H1 (cell line): ENCODE measurements at regions not wholly inside any gene's neighbourhood (a gene's known extent, or its start where the extent isn't known, plus 50 kb on each side); places are given as distances from the start of the nearest gene placed in this dataset.

ENCODE experiments used
- CTCF ChIA-PET: fragments of 300-600 bp; sonication (Branson Sonifier 250); formaldehyde crosslinking; loops from one replicate; lab custom pipeline; 2021; ENCODE audit not compliant: partially characterized antibody; lab: Charles Lee
- POLR2A ChIA-PET: fragments of 300-600 bp; sonication (Branson Sonifier 250); formaldehyde crosslinking; loops from one replicate; lab custom pipeline; 2021; ENCODE audit warnings: inconsistent platforms; ENCODE audit not compliant: partially characterized antibody; lab: Charles Lee
- DNase-seq, 2 experiments: peaks; one replicate each; pipeline versions ENCODE4 v3.0.0 to v3.0.0-alpha.2; 2010 to 2022; ENCODE audit warnings: low spot score in 2 of 2, low read depth in 1 of 2, mixed read lengths in 1 of 2
- FAIRE-seq: peaks from 2 replicates; lab custom pipeline; 2011; peaks lifted over from hg19 to GRCh38; lab: Jason Lieb, UNC
- H2AFZ ChIP-seq: 2 replicates; pipeline ENCODE4 v1.8.1; 2012; ENCODE audit warnings: low read length, inconsistent platforms
- H2AK5ac ChIP-seq: 2 replicates; pipeline ENCODE4 v1.6.1; 2013; ENCODE audit warnings: low read depth, low read length
- H2BK120ac ChIP-seq: replicated peaks from 2 replicates; pipeline ENCODE3; 2013; ENCODE audit warnings: low read depth, low read length, inconsistent platforms
- H2BK12ac ChIP-seq: 2 replicates; pipeline ENCODE4 v1.6.1; 2013; ENCODE audit warnings: low read depth, low read length
- H2BK15ac ChIP-seq: 2 replicates; pipeline ENCODE4 v1.6.1; 2013; ENCODE audit warnings: low read length
- H2BK20ac ChIP-seq: 2 replicates; pipeline ENCODE4 v1.6.1; 2013; ENCODE audit warnings: low read length
- H2BK5ac ChIP-seq: 2 replicates; pipeline ENCODE4 v1.6.1; 2013; ENCODE audit warnings: low read depth, low read length
- H3K14ac ChIP-seq: 2 replicates; pipeline ENCODE4 v1.6.1; 2013; ENCODE audit warnings: inconsistent platforms; ENCODE audit not compliant: insufficient read length
- H3K18ac ChIP-seq: 2 replicates; pipeline ENCODE4 v1.6.1; 2013; ENCODE audit warnings: low read length; ENCODE audit errors: extremely low read depth
- H3K23ac ChIP-seq: 2 replicates; pipeline ENCODE4 v1.6.1; 2013; ENCODE audit warnings: inconsistent platforms; ENCODE audit not compliant: insufficient read length
- H3K23me2 ChIP-seq: 2 replicates; pipeline ENCODE4 v1.6.1; 2013; ENCODE audit warnings: low read depth, low read length
- H3K27ac ChIP-seq: 2 replicates; pipeline ENCODE4 v1.6.1; 2011; ENCODE audit warnings: low read depth, low read length, inconsistent platforms
- H3K27me3 ChIP-seq, 4 experiments: replicated peaks in 1 of 4; 1 replicate in 1 of 4; 2 replicates in 3 of 4; pipeline versions ENCODE4 v1.6.1 to v1.8.1; 2011 to 2013; ENCODE audit warnings: low read length in 3 of 4, mild to moderate bottlenecking in 3 of 4, inconsistent platforms in 2 of 4, mixed read lengths in 2 of 4, moderate library complexity in 1 of 4; ENCODE audit not compliant: control insufficient read depth in 3 of 4, insufficient read depth in 3 of 4; ENCODE audit errors: extremely low read depth in 1 of 4
- H3K36me3 ChIP-seq, 4 experiments: 2 replicates each; pipeline versions ENCODE4 v1.6.1 to v1.8.1; 2011 to 2013; ENCODE audit warnings: mild to moderate bottlenecking in 4 of 4, low read length in 3 of 4, moderate library complexity in 2 of 4, control low read depth in 1 of 4, inconsistent platforms in 1 of 4; ENCODE audit not compliant: insufficient read depth in 4 of 4, control insufficient read depth in 2 of 4
- H3K4ac ChIP-seq: replicated peaks from 2 replicates; pipeline ENCODE3; 2013; ENCODE audit warnings: low read length, low read depth, mixed read lengths, inconsistent platforms; ENCODE audit not compliant: insufficient read length
- H3K4me1 ChIP-seq, 4 experiments: replicated peaks in 1 of 4; 1 replicate in 1 of 4; 2 replicates in 3 of 4; pipeline versions ENCODE4 v1.6.1 to v1.8.1; 2011 to 2013; ENCODE audit warnings: low read length in 3 of 4, inconsistent platforms in 2 of 4, mixed read lengths in 1 of 4; ENCODE audit not compliant: insufficient read depth in 4 of 4, control insufficient read depth in 3 of 4
- H3K4me2 ChIP-seq, 2 experiments: 2 replicates each; pipeline versions ENCODE4 v1.6.1 to v1.8.1; 2011 to 2013; ENCODE audit warnings: low read depth in 2 of 2, low read length in 2 of 2, control low read depth in 1 of 2, inconsistent platforms in 1 of 2, mild to moderate bottlenecking in 1 of 2; ENCODE audit not compliant: insufficient read depth in 1 of 2
- H3K4me3 ChIP-seq, 4 experiments: fragments of 200-600, 300-600 bp in 1 of 4; sonication (generic), shearing (Covaris generic), sonication (Bioruptor Twin) in 1 of 4; 2 replicates each; pipeline versions ENCODE4 v1.5.1 to v1.8.1; 2011 to 2016; ENCODE audit warnings: low read length in 4 of 4, low read depth in 3 of 4, control low read depth in 2 of 4, inconsistent platforms in 2 of 4, mild to moderate bottlenecking in 2 of 4, mixed read lengths in 1 of 4, moderate library complexity in 1 of 4; ENCODE audit not compliant: insufficient read depth in 2 of 4; ENCODE audit errors: extremely low read depth in 1 of 4
- H3K56ac ChIP-seq: replicated peaks from 2 replicates; pipeline ENCODE3; 2013; ENCODE audit warnings: low read depth, mild to moderate bottlenecking, mixed read lengths, low read length, inconsistent platforms; ENCODE audit not compliant: insufficient read length
- H3K79me1 ChIP-seq: 2 replicates; pipeline ENCODE4 v1.6.1; 2013; ENCODE audit warnings: low read depth, low read length, control low read depth
- H3K79me2 ChIP-seq, 2 experiments: 2 replicates each; pipeline versions ENCODE4 v1.6.1 to v1.8.1; 2012 to 2013; ENCODE audit warnings: low read length in 2 of 2, mild to moderate bottlenecking in 2 of 2, inconsistent platforms in 1 of 2; ENCODE audit not compliant: insufficient read depth in 2 of 2, control insufficient read depth in 1 of 2
- H3K9ac ChIP-seq, 4 experiments: replicated peaks in 1 of 4; 1 replicate in 1 of 4; 2 replicates in 3 of 4; pipeline versions ENCODE4 v1.6.1 to v1.8.1; 2011 to 2013; ENCODE audit warnings: low read depth in 3 of 4, low read length in 3 of 4, control low read depth in 2 of 4, mild to moderate bottlenecking in 2 of 4, moderate library complexity in 2 of 4, inconsistent platforms in 1 of 4; ENCODE audit errors: extremely low read depth in 1 of 4
- H3K9me3 ChIP-seq, 2 experiments: 2 replicates each; pipeline versions ENCODE4 v1.6.1 to v1.8.1; 2012 to 2013; ENCODE audit warnings: mild to moderate bottlenecking in 2 of 2, moderate library complexity in 2 of 2, control low read depth in 1 of 2, inconsistent platforms in 1 of 2, low read depth in 1 of 2, low read length in 1 of 2, mixed read lengths in 1 of 2; ENCODE audit not compliant: insufficient read depth in 2 of 2
- H4K20me1 ChIP-seq, 2 experiments: replicated peaks in 1 of 2; 2 replicates each; pipeline versions ENCODE3 to v1.8.1; 2011 to 2013; ENCODE audit warnings: inconsistent platforms in 2 of 2, low read length in 2 of 2, mild to moderate bottlenecking in 1 of 2; ENCODE audit not compliant: insufficient read depth in 2 of 2, control insufficient read depth in 1 of 2
- H4K5ac ChIP-seq: 2 replicates; pipeline ENCODE4 v1.6.1; 2013; ENCODE audit warnings: low read length, low read depth, mixed read lengths, inconsistent platforms; ENCODE audit not compliant: insufficient read length
- H4K8ac ChIP-seq: 2 replicates; pipeline ENCODE4 v1.8.0; 2013; ENCODE audit warnings: mild to moderate bottlenecking, moderate library complexity, low read length, inconsistent platforms; ENCODE audit not compliant: insufficient read depth; ENCODE audit errors: extremely low read depth
- H4K91ac ChIP-seq: replicated peaks from 2 replicates; pipeline ENCODE3; 2013; ENCODE audit warnings: low read length, mixed read lengths, inconsistent platforms; ENCODE audit not compliant: insufficient read length
- BACH1 ChIP-seq: IDR thresholded peaks from 2 replicates; pipeline ENCODE4 v1.6.1; 2012; ENCODE audit warnings: low read length, improper control_type of control experiment
- CHD2 ChIP-seq: IDR thresholded peaks from 2 replicates; pipeline ENCODE4 v1.6.1; 2012; ENCODE audit warnings: low read length, improper control_type of control experiment
- EP300 ChIP-seq, 2 experiments: IDR thresholded peaks; 1 replicate in 1 of 2; 2 replicates in 1 of 2; pipeline ENCODE4 v1.6.1; 2011 to 2012; ENCODE audit warnings: low read depth in 2 of 2, low read length in 2 of 2, mild to moderate bottlenecking in 2 of 2, borderline replicate concordance in 1 of 2, inconsistent platforms in 1 of 2, moderate library complexity in 1 of 2
- HDAC2 ChIP-seq, 2 experiments: fragments of 300-600 bp in 1 of 2; sonication (generic) in 1 of 2; IDR thresholded peaks; 2 replicates each; pipeline ENCODE4 v1.6.1; 2011 to 2012; ENCODE audit warnings: low read depth in 2 of 2, low read length in 2 of 2, mild to moderate bottlenecking in 2 of 2, moderate library complexity in 2 of 2, borderline replicate concordance in 1 of 2, inconsistent platforms in 1 of 2
- RFX5 ChIP-seq: IDR thresholded peaks from 2 replicates; pipeline ENCODE4 v1.6.1; 2011; ENCODE audit warnings: low read depth, low read length, improper control_type of control experiment, borderline replicate concordance
- SAP30 ChIP-seq: fragments of 300-600 bp; sonication (generic); IDR thresholded peaks from 2 replicates; pipeline ENCODE4 v1.7.1; 2012; ENCODE audit warnings: low read length, moderate library complexity, mild to moderate bottlenecking, inconsistent platforms; ENCODE audit not compliant: insufficient read depth, insufficient replicate concordance
- SP2 ChIP-seq: IDR thresholded peaks from 2 replicates; pipeline ENCODE4 v1.6.1; 2012; ENCODE audit warnings: mild to moderate bottlenecking, low read length, inconsistent platforms
- SUZ12 ChIP-seq: fragments of 200-600 bp; sonication (generic); IDR thresholded peaks from 2 replicates; pipeline ENCODE4 v1.6.1; 2012; ENCODE audit warnings: mild to moderate bottlenecking, inconsistent platforms, low read length, moderate library complexity, mixed read lengths
- TBP ChIP-seq: IDR thresholded peaks from 2 replicates; pipeline ENCODE4 v1.6.1; 2011; ENCODE audit warnings: low read depth, low read length, improper control_type of control experiment
- TEAD4 ChIP-seq: IDR thresholded peaks from 2 replicates; pipeline ENCODE4 v1.6.1; 2012; ENCODE audit warnings: low read depth, low read length, inconsistent platforms, mixed read lengths
- YY1 ChIP-seq: IDR thresholded peaks from 2 replicates; pipeline ENCODE4 v1.6.1; 2011; ENCODE audit warnings: low read depth, mild to moderate bottlenecking, low read length
- WGBS, 2 experiments: shearing (Covaris generic) in 1 of 2; methylation state at CpG; one replicate each; pipeline versions ENCODE4 v1.1.6 to v1.1.7; 2013 to 2015; ENCODE audit warnings: low lambda C conversion rate in 2 of 2, mixed read lengths in 2 of 2, inconsistent platforms in 1 of 2, low coverage in 1 of 2, missing lambda C conversion rate in 1 of 2; ENCODE audit not compliant: insufficient replicate concordance in 2 of 2, insufficient coverage in 1 of 2, insufficient read length in 1 of 2; ENCODE audit errors: extremely low coverage in 1 of 2, missing lambda C conversion rate in 1 of 2; 5-methylcytosine and 5-hydroxymethylcytosine counted together

GRCh38 chr5:56464935-56465768 lies 232.0 kb upstream of the ANKRD55 start:
- Histone ChIP-seq H3K23me2 (no peaks in the 10 kb centered on the region), H4K20me1 (no peaks in the 10 kb centered on the region), H4K8ac (no peak overlapping the region), H4K5ac (no peak overlapping the region), H3K27ac (no peak overlapping the region), H3K18ac (no peak overlapping the region), H3K9me3 (no peaks in the 10 kb centered on the region), H2BK12ac (no peak overlapping the region), H2AFZ (no peak overlapping the region), H3K23ac (no peak overlapping the region), H3K9ac (no peak overlapping the region), H2AK5ac (0 out of 2 replicates have a peak overlapping the region, but pooled peaks have one; percentile 29), H3K4me3 (no peak overlapping the region), H4K91ac (no peak overlapping the region), H2BK20ac (peak overlapping the region; percentile 11; the same call in 1 of the 2 replicates), H3K79me2 (no peaks in the 10 kb centered on the region), H2BK15ac (no peak overlapping the region), H3K4me2 (no peak overlapping the region), H3K14ac (no peak overlapping the region), H3K4ac (no peak overlapping the region), H3K27me3 (no peaks in the 10 kb centered on the region), H2BK120ac (no peak overlapping the region), H3K79me1 (no peaks in the 10 kb centered on the region), H3K36me3 (no peaks in the 10 kb centered on the region), H3K56ac (no peak overlapping the region), H3K4me1 (peaks cover 2 to 13% (median 6%) of the 10 kb centered on the region in 4 experiments; a peak in 5 of 7 replicates), H2BK5ac (no peak overlapping the region)
- ChIA-PET POLR2A (interaction anchor here (1.0 kb wide), 1 partner anchor 445 kb away, joined by 3 read pairs; no protein-coding TSS in a partner anchor), CTCF (no interaction called here)
- DNase-seq (no peak), FAIRE-seq (no peak)
- TF ChIP-seq YY1, result no peak
- TF ChIP-seq TEAD4, result no peak
- TF ChIP-seq RFX5, result no peak
- TF ChIP-seq HDAC2 (IDR thresholded peaks at IDR 0.05; ENCODE audit: borderline replicate concordance in 1 of 2, low read depth in 2 of 2, low read length in 2 of 2), result no peak
- TF ChIP-seq EP300 (IDR thresholded peaks at IDR 0.05; ENCODE audit: borderline replicate concordance in 1 of 2, low read depth in 2 of 2, low read length in 2 of 2), result no peak
- TF ChIP-seq SP2, result no peak
- TF ChIP-seq CHD2, result no peak
- TF ChIP-seq SAP30, result no peak
- no peak for TF ChIP-seq BACH1
- no peak for TF ChIP-seq SUZ12
- TF ChIP-seq TBP, result no peak
- WGBS, 2 experiments, result 93% methylated on average over 10 of the region's 10 CpGs; no CpG with 5 or more reads in 1 of the 2 experiments
